ENCODE measurements at regions not wholly inside any gene's neighbourhood (a gene's known extent, or its start where the extent isn't known, plus 50 kb on each side); places are given as distances from the start of the nearest gene placed in this dataset.

- H3K27me3 ChIP-seq (ENCODE audit: insufficient read depth, low read length): no peaks in the 10 kb centered on the region
- DNase-seq: no peak
- no peak overlapping the region for H4K12ac ChIP-seq (ENCODE audit: low read depth, low read length)
- H3K18ac ChIP-seq (ENCODE audit: low read length): no peak overlapping the region
- no peak overlapping the region for H3K4me3 ChIP-seq (ENCODE audit: low read depth, low read length)
- H2BK12ac ChIP-seq (ENCODE audit: low read length): no peak overlapping the region
- no peak overlapping the region for H2AK5ac ChIP-seq (ENCODE audit: low read length)
- H2BK120ac ChIP-seq (ENCODE audit: insufficient read depth, low read length, poor library complexity): no peak overlapping the region
- H3K14ac ChIP-seq (ENCODE audit: low read length): no peak overlapping the region
- H4K91ac ChIP-seq (ENCODE audit: low read depth, low read length): no peak overlapping the region
- no peak overlapping the region for H3K9ac ChIP-seq (ENCODE audit: low read length)
- no peaks in the 10 kb centered on the region for H3K79me1 ChIP-seq (ENCODE audit: low read length)
- H3K4ac ChIP-seq (ENCODE audit: low read depth, low read length): no peak overlapping the region
- H2BK5ac ChIP-seq (ENCODE audit: low read depth, low read length, poor library complexity): no peak overlapping the region
- H3K79me2 ChIP-seq (ENCODE audit: control insufficient read depth, insufficient read depth, low read length, poor library complexity): no peaks in the 10 kb centered on the region
- H2AFZ ChIP-seq (ENCODE audit: insufficient read depth, low read length, poor library complexity): no peak overlapping the region
- H4K8ac ChIP-seq (ENCODE audit: low read depth, low read length): no peak overlapping the region
- H3K27ac ChIP-seq (ENCODE audit: low read depth, low read length): no peak overlapping the region
- no peaks in the 10 kb centered on the region for H3K36me3 ChIP-seq (ENCODE audit: control insufficient read depth in 1 of 2, insufficient read depth in 2 of 2, low read length in 2 of 2)
- H3K9me3 ChIP-seq (ENCODE audit: insufficient read depth, low read depth, low read length): no peaks in the 10 kb centered on the region
- no peak overlapping the region for H3K23ac ChIP-seq (ENCODE audit: low read length)
- peaks cover 0 to 3% of the 10 kb centered on the region in 2 experiments for H3K4me1 ChIP-seq (ENCODE audit: control insufficient read depth in 1 of 2, insufficient read depth in 2 of 2, low read length in 2 of 2)
- no peak overlapping the region for H3K4me2 ChIP-seq (ENCODE audit: low read length)
- WGBS (ENCODE audit: extremely low coverage, insufficient coverage, insufficient read length): no CpG with 5 or more reads among the region's 4 CpGs
Observed at GRCh38 chr4:107197121-107197520, 161.0 kb upstream of the DKK2 start.

GRCh38 chr4:107196312-107196711, 160.2 kb upstream of the DKK2 start:
- Histone ChIP-seq H3K79me2 (ENCODE audit: control insufficient read depth, insufficient read depth, low read length, poor library complexity) (no peaks in the 10 kb centered on the region), H3K23ac (ENCODE audit: low read length) (no peak overlapping the region), H4K12ac (ENCODE audit: low read depth, low read length) (no peak overlapping the region), H2BK12ac (ENCODE audit: low read length) (no peak overlapping the region), H3K27ac (ENCODE audit: low read depth, low read length) (no peak overlapping the region), H3K4me2 (ENCODE audit: low read length) (no peak overlapping the region), H3K4me3 (ENCODE audit: low read depth, low read length) (no peak overlapping the region), H3K36me3 (ENCODE audit: control insufficient read depth in 1 of 2, insufficient read depth in 2 of 2, low read length in 2 of 2) (no peaks in the 10 kb centered on the region), H3K4me1 (ENCODE audit: control insufficient read depth in 1 of 2, insufficient read depth in 2 of 2, low read length in 2 of 2) (peaks cover 0 to 3% of the 10 kb centered on the region in 2 experiments), H3K79me1 (ENCODE audit: low read length) (no peaks in the 10 kb centered on the region), H3K14ac (ENCODE audit: low read length) (no peak overlapping the region), H3K27me3 (ENCODE audit: insufficient read depth, low read length) (no peaks in the 10 kb centered on the region), H3K9ac (ENCODE audit: low read length) (no peak overlapping the region), H2BK5ac (ENCODE audit: low read depth, low read length, poor library complexity) (no peak overlapping the region), H3K4ac (ENCODE audit: low read depth, low read length) (no peak overlapping the region), H3K9me3 (ENCODE audit: insufficient read depth, low read depth, low read length) (no peaks in the 10 kb centered on the region), H2BK120ac (ENCODE audit: insufficient read depth, low read length, poor library complexity) (no peak overlapping the region), H2AFZ (ENCODE audit: insufficient read depth, low read length, poor library complexity) (no peak overlapping the region), H3K18ac (ENCODE audit: low read length) (no peak overlapping the region), H4K91ac (ENCODE audit: low read depth, low read length) (no peak overlapping the region), H2AK5ac (ENCODE audit: low read length) (no peak overlapping the region), H4K8ac (ENCODE audit: low read depth, low read length) (no peak overlapping the region)
- no CpG with 5 or more reads among the region's 2 CpGs for WGBS (ENCODE audit: extremely low coverage, insufficient coverage, insufficient read length)
- peak in 1 of 2 donors; percentile 31 for DNase-seq

- H3K4me1 ChIP-seq (ENCODE audit: control insufficient read depth in 1 of 2, insufficient read depth in 2 of 2, low read length in 2 of 2): peaks cover 0 to 3% of the 10 kb centered on the region in 2 experiments
Observed at GRCh38 chr4:107194005-107194404, 157.9 kb upstream of the DKK2 start.

GRCh38 chr4:107192601-107193000, 156.5 kb upstream of the DKK2 start:
- no peak overlapping the region for H3K4me2 ChIP-seq (ENCODE audit: low read length)
- no peak overlapping the region for H4K91ac ChIP-seq (ENCODE audit: low read depth, low read length)
- H2BK120ac ChIP-seq (ENCODE audit: insufficient read depth, low read length, poor library complexity): no peak overlapping the region
- no peak overlapping the region for H3K4ac ChIP-seq (ENCODE audit: low read depth, low read length)
- no peak overlapping the region for H3K14ac ChIP-seq (ENCODE audit: low read length)
- H2AFZ ChIP-seq (ENCODE audit: insufficient read depth, low read length, poor library complexity): no peak overlapping the region
- H3K36me3 ChIP-seq (ENCODE audit: control insufficient read depth in 1 of 2, insufficient read depth in 2 of 2, low read length in 2 of 2): no peaks in the 10 kb centered on the region
- no peak overlapping the region for H3K18ac ChIP-seq (ENCODE audit: low read length)
- no peak for DNase-seq
- no peak overlapping the region for H3K27ac ChIP-seq (ENCODE audit: low read depth, low read length)
- H4K12ac ChIP-seq (ENCODE audit: low read depth, low read length): no peak overlapping the region
- no peak overlapping the region for H3K23ac ChIP-seq (ENCODE audit: low read length)
- H3K4me1 ChIP-seq (ENCODE audit: control insufficient read depth in 1 of 2, insufficient read depth in 2 of 2, low read length in 2 of 2): peaks cover 0 to 3% of the 10 kb centered on the region in 2 experiments
- no peak overlapping the region for H2AK5ac ChIP-seq (ENCODE audit: low read length)
- no peak overlapping the region for H2BK12ac ChIP-seq (ENCODE audit: low read length)
- no peak overlapping the region for H3K4me3 ChIP-seq (ENCODE audit: low read depth, low read length)
- H2BK5ac ChIP-seq (ENCODE audit: low read depth, low read length, poor library complexity): no peak overlapping the region
- no peaks in the 10 kb centered on the region for H3K27me3 ChIP-seq (ENCODE audit: insufficient read depth, low read length)
- H3K79me1 ChIP-seq (ENCODE audit: low read length): no peaks in the 10 kb centered on the region
- no peaks in the 10 kb centered on the region for H3K9me3 ChIP-seq (ENCODE audit: insufficient read depth, low read depth, low read length)
- no peak overlapping the region for H4K8ac ChIP-seq (ENCODE audit: low read depth, low read length)
- H3K79me2 ChIP-seq (ENCODE audit: control insufficient read depth, insufficient read depth, low read length, poor library complexity): no peaks in the 10 kb centered on the region
- no peak overlapping the region for H3K9ac ChIP-seq (ENCODE audit: low read length)
- WGBS (ENCODE audit: extremely low coverage, insufficient coverage, insufficient read length): no CpG with 5 or more reads among the region's 6 CpGs

More at GRCh38 chr4:107194005-107194404, 157.9 kb upstream of the DKK2 start:
- Histone ChIP-seq H3K9ac (ENCODE audit: low read length) (no peak overlapping the region), H2AFZ (ENCODE audit: insufficient read depth, low read length, poor library complexity) (no peak overlapping the region), H4K91ac (ENCODE audit: low read depth, low read length) (no peak overlapping the region), H2AK5ac (ENCODE audit: low read length) (no peak overlapping the region), H3K79me2 (ENCODE audit: control insufficient read depth, insufficient read depth, low read length, poor library complexity) (no peaks in the 10 kb centered on the region), H3K27me3 (ENCODE audit: insufficient read depth, low read length) (no peaks in the 10 kb centered on the region), H3K4me3 (ENCODE audit: low read depth, low read length) (no peak overlapping the region), H3K27ac (ENCODE audit: low read depth, low read length) (no peak overlapping the region), H3K18ac (ENCODE audit: low read length) (no peak overlapping the region), H4K12ac (ENCODE audit: low read depth, low read length) (no peak overlapping the region), H3K36me3 (ENCODE audit: control insufficient read depth in 1 of 2, insufficient read depth in 2 of 2, low read length in 2 of 2) (no peaks in the 10 kb centered on the region), H3K14ac (ENCODE audit: low read length) (no peak overlapping the region), H2BK120ac (ENCODE audit: insufficient read depth, low read length, poor library complexity) (no peak overlapping the region), H3K4ac (ENCODE audit: low read depth, low read length) (no peak overlapping the region), H3K23ac (ENCODE audit: low read length) (no peak overlapping the region), H4K8ac (ENCODE audit: low read depth, low read length) (no peak overlapping the region), H3K4me2 (ENCODE audit: low read length) (no peak overlapping the region), H2BK5ac (ENCODE audit: low read depth, low read length, poor library complexity) (no peak overlapping the region), H3K9me3 (ENCODE audit: insufficient read depth, low read depth, low read length) (no peaks in the 10 kb centered on the region), H3K79me1 (ENCODE audit: low read length) (no peaks in the 10 kb centered on the region), H2BK12ac (ENCODE audit: low read length) (no peak overlapping the region)
- WGBS (ENCODE audit: extremely low coverage, insufficient coverage, insufficient read length): no CpG with 5 or more reads among the region's 4 CpGs
- DNase-seq: no peak
